Caco-2 (cell line): ENCODE measurements at regions not wholly inside any gene's neighbourhood (a gene's known extent, or its start where the extent isn't known, plus 50 kb on each side); places are given as distances from the start of the nearest gene placed in this dataset.

Source experiments
- BruUV-seq: library from RNA; stranded (reverse); fragments of 400-500 nt; replicated peaks from 2 replicates; lab custom pipeline; 2021; lab: Mats Ljungman, UMichigan
- CTCF ChIA-PET: fragments of 300-600 bp; sonication (Branson Sonifier 250); formaldehyde crosslinking; loops from one replicate; lab custom pipeline; 2022; ENCODE audit warnings: antibody characterized with exemption; lab: Charles Lee
- POLR2A ChIA-PET: fragments of 300-600 bp; sonication (Branson Sonifier 250); formaldehyde crosslinking; loops from one replicate; lab custom pipeline; 2022; ENCODE audit warnings: antibody characterized with exemption; lab: Charles Lee
- DNase-seq, 2 experiments: peaks; one replicate each; pipeline versions ENCODE4 v3.0.0 to v3.0.0-alpha.2; 2020 to 2022
- H3K27me3 ChIP-seq: replicated peaks from 2 replicates; pipeline ENCODE4 v1.6.0; 2011; ENCODE audit warnings: low read length; ENCODE audit not compliant: control insufficient read depth, insufficient read depth
- H3K36me3 ChIP-seq: 2 replicates; pipeline ENCODE4 v1.5.1; 2011; ENCODE audit warnings: low read length; ENCODE audit not compliant: control insufficient read depth, insufficient read depth
- H3K4me1 ChIP-seq: fragments of 250-450 bp; sonication (Bioruptor Pico); 2 replicates; pipeline ENCODE4 v1.5.1; 2020; ENCODE audit warnings: mild to moderate bottlenecking
- H3K4me3 ChIP-seq: 2 replicates; pipeline ENCODE4 v1.5.1; 2011; ENCODE audit warnings: low read depth, mild to moderate bottlenecking, control low read depth, low read length
- H3K9me3 ChIP-seq: fragments of 250-450 bp; sonication (Bioruptor Pico); 2 replicates; pipeline ENCODE4 v1.5.1; 2020; ENCODE audit warnings: mild to moderate bottlenecking, moderate library complexity
- H3K27ac Mint-ChIP-seq: one replicate; pipeline ENCODE4 v1.8.0; 2022; ENCODE audit warnings: mixed read lengths; ENCODE audit not compliant: unreplicated experiment
- H3K27me3 Mint-ChIP-seq: one replicate; pipeline ENCODE4 v1.8.0; 2022; ENCODE audit warnings: mixed read lengths; ENCODE audit not compliant: insufficient read depth, unreplicated experiment
- H3K36me3 Mint-ChIP-seq: one replicate; pipeline ENCODE4 v1.8.0; 2022; ENCODE audit warnings: mild to moderate bottlenecking, mixed read lengths; ENCODE audit not compliant: insufficient read depth, unreplicated experiment
- H3K4me1 Mint-ChIP-seq: one replicate; pipeline ENCODE4 v1.8.0; 2022; ENCODE audit warnings: low read depth, mixed read lengths; ENCODE audit not compliant: unreplicated experiment
- H3K4me3 Mint-ChIP-seq: one replicate; pipeline ENCODE4 v1.8.0; 2022; ENCODE audit warnings: mild to moderate bottlenecking, moderate library complexity, mixed read lengths; ENCODE audit not compliant: unreplicated experiment
- H3K9me3 Mint-ChIP-seq: one replicate; pipeline ENCODE4 v1.8.0; 2022; ENCODE audit warnings: mixed read lengths; ENCODE audit not compliant: unreplicated experiment
- CTCF ChIP-seq, 2 experiments: fragments of 200-600 bp in 1 of 2; IDR thresholded peaks; 1 replicate in 1 of 2; 2 replicates in 1 of 2; pipeline versions ENCODE4 v1.5.1 to v1.8.0; 2011 to 2022; ENCODE audit warnings: antibody characterized with exemption in 1 of 2, control low read depth in 1 of 2, inconsistent platforms in 1 of 2, low read depth in 1 of 2, low read length in 1 of 2, mild to moderate bottlenecking in 1 of 2, moderate library complexity in 1 of 2; ENCODE audit not compliant: insufficient read depth in 1 of 2, severe bottlenecking in 1 of 2, unreplicated experiment in 1 of 2
- intact Hi-C: fragments of 100-400 bp; cut with micrococcal nuclease; formaldehyde crosslinking; loops from one replicate; pipeline ENCODE4 v1.10.0; 2022; ENCODE audit not compliant: unreplicated experiment

- H3K27ac Mint-ChIP-seq = no peak overlapping the region
- no TSS peak for BruUV-seq
- H3K27me3 Mint-ChIP-seq = no peaks in the 10 kb centered on the region
Observed at GRCh38 chrX:867966-868647, 237.5 kb downstream of the SHOX start.

GRCh38 chrX:867502-867901 lies 236.9 kb downstream of the SHOX start:
- TF ChIP-seq CTCF (IDR thresholded peaks at IDR 0.05; ENCODE audit: insufficient read depth in 1 of 2, low read depth in 1 of 2, low read length in 1 of 2, severe bottlenecking in 1 of 2, unreplicated experiment in 1 of 2) = no peak
- H3K4me3 Mint-ChIP-seq = no peak overlapping the region
- no peaks in the 10 kb centered on the region for H3K4me1 Mint-ChIP-seq
- CTCF ChIA-PET = no interaction called here
- POLR2A ChIA-PET = no interaction called here
- Histone ChIP-seq H3K27me3 (no peaks in the 10 kb centered on the region), H3K4me3 (no peak overlapping the region), H3K4me1 (no peaks in the 10 kb centered on the region), H3K36me3 (no peaks in the 10 kb centered on the region), H3K9me3 (no peaks in the 10 kb centered on the region; the same call in 1 of the 2 replicates)
- intact Hi-C loops = no loop called here
- no TSS peak for BruUV-seq
- no peaks in the 10 kb centered on the region for H3K36me3 Mint-ChIP-seq
- no peaks in the 10 kb centered on the region for H3K9me3 Mint-ChIP-seq
- H3K27me3 Mint-ChIP-seq = no peaks in the 10 kb centered on the region
- DNase-seq = no peak
- no peak overlapping the region for H3K27ac Mint-ChIP-seq

More at GRCh38 chrX:867966-868647, 237.5 kb downstream of the SHOX start:
- POLR2A ChIA-PET = no interaction called here
- H3K9me3 ChIP-seq = no peaks in the 10 kb centered on the region; the same call in 1 of the 2 replicates
- TF ChIP-seq CTCF (IDR thresholded peaks at IDR 0.05; ENCODE audit: insufficient read depth in 1 of 2, low read depth in 1 of 2, low read length in 1 of 2, severe bottlenecking in 1 of 2, unreplicated experiment in 1 of 2) = no peak
- intact Hi-C loops = no loop called here
- no peaks in the 10 kb centered on the region for H3K36me3 ChIP-seq
- H3K4me1 ChIP-seq = no peaks in the 10 kb centered on the region
- no peak overlapping the region for H3K4me3 ChIP-seq
- Mint-ChIP-seq H3K9me3 (no peaks in the 10 kb centered on the region), H3K4me1 (no peaks in the 10 kb centered on the region), H3K4me3 (no peak overlapping the region), H3K36me3 (no peaks in the 10 kb centered on the region)
- no peak for DNase-seq
- no peaks in the 10 kb centered on the region for H3K27me3 ChIP-seq
- CTCF ChIA-PET = no interaction called here

GRCh38 chrX:866441-866990 lies 235.9 kb downstream of the SHOX start:
- BruUV-seq = no TSS peak
- no peaks in the 10 kb centered on the region for H3K36me3 Mint-ChIP-seq
- TF ChIP-seq CTCF (IDR thresholded peaks at IDR 0.05; ENCODE audit: insufficient read depth in 1 of 2, low read depth in 1 of 2, low read length in 1 of 2, severe bottlenecking in 1 of 2, unreplicated experiment in 1 of 2) = no peak
- no peak overlapping the region for H3K4me3 ChIP-seq
- H3K9me3 ChIP-seq = no peaks in the 10 kb centered on the region; the same call in 1 of the 2 replicates
- no peaks in the 10 kb centered on the region for H3K27me3 ChIP-seq
- no peak for DNase-seq
- intact Hi-C loops = no loop called here
- H3K9me3 Mint-ChIP-seq = no peaks in the 10 kb centered on the region
- H3K4me1 Mint-ChIP-seq = no peaks in the 10 kb centered on the region
- no peak overlapping the region for H3K4me3 Mint-ChIP-seq
- no peaks in the 10 kb centered on the region for H3K4me1 ChIP-seq
- ChIA-PET POLR2A (no interaction called here), CTCF (no interaction called here)
- no peaks in the 10 kb centered on the region for H3K27me3 Mint-ChIP-seq
- H3K36me3 ChIP-seq = no peaks in the 10 kb centered on the region
- H3K27ac Mint-ChIP-seq = no peak overlapping the region
